CD14-positive monocyte (primary cell): ENCODE measurements at regions not wholly inside any gene's neighbourhood (a gene's known extent, or its start where the extent isn't known, plus 50 kb on each side); places are given as distances from the start of the nearest gene placed in this dataset.

Experiments
- DNase-seq, 3 donors: peaks; one replicate each; pipeline ENCODE4 v3.0.0-alpha.2; 2011 to 2022
- H2AFZ ChIP-seq: 2 replicates; pipeline ENCODE4 v1.6.0; 2012; ENCODE audit warnings: mild to moderate bottlenecking, low read depth, low read length, inconsistent platforms; ENCODE audit not compliant: insufficient read depth, poor library complexity, severe bottlenecking
- H3K27ac ChIP-seq, 2 donors: 1 replicate in 1 of 2; 2 replicates in 1 of 2; pipeline ENCODE4 v1.5.1; 2012 to 2013; ENCODE audit warnings: low read length in 2 of 2, control low read depth in 1 of 2, inconsistent platforms in 1 of 2, low read depth in 1 of 2, mild to moderate bottlenecking in 1 of 2
- H3K27me3 ChIP-seq, 2 donors: one replicate each; pipeline versions ENCODE4 v1.6.0 to v1.6.1; 2011 to 2013; ENCODE audit warnings: low read length in 2 of 2; ENCODE audit not compliant: control insufficient read depth in 2 of 2, insufficient read depth in 2 of 2
- H3K36me3 ChIP-seq, 2 donors: replicated peaks in 1 of 2; 1 replicate in 1 of 2; 2 replicates in 1 of 2; pipeline versions ENCODE4 v1.5.1 to v1.6.1; 2012 to 2013; ENCODE audit warnings: low read length in 2 of 2, control low read depth in 1 of 2, inconsistent platforms in 1 of 2, mild to moderate bottlenecking in 1 of 2; ENCODE audit not compliant: insufficient read depth in 2 of 2, control insufficient read depth in 1 of 2
- H3K4me1 ChIP-seq, 2 donors: 1 replicate in 1 of 2; 2 replicates in 1 of 2; pipeline versions ENCODE4 v1.5.1 to v1.6.1; 2012 to 2013; ENCODE audit warnings: low read length in 2 of 2, control low read depth in 1 of 2, inconsistent platforms in 1 of 2, mild to moderate bottlenecking in 1 of 2, moderate library complexity in 1 of 2; ENCODE audit not compliant: insufficient read depth in 2 of 2, control insufficient read depth in 1 of 2
- H3K4me2 ChIP-seq: replicated peaks from 2 replicates; pipeline ENCODE3; 2012; ENCODE audit warnings: low read length, moderate library complexity, mild to moderate bottlenecking; ENCODE audit not compliant: poor library complexity, severe bottlenecking; ENCODE audit errors: extremely low read depth
- H3K4me3 ChIP-seq, 3 experiments: fragments of 200-600 bp in 1 of 3; sonication (generic) in 1 of 3; replicated peaks in 1 of 3; 1 replicate in 2 of 3; 2 replicates in 1 of 3; pipeline ENCODE4 v1.5.1; 2011 to 2013; ENCODE audit warnings: low read length in 3 of 3, mild to moderate bottlenecking in 3 of 3, control low read depth in 2 of 3, low read depth in 2 of 3, inconsistent platforms in 1 of 3, moderate library complexity in 1 of 3
- H3K79me2 ChIP-seq: 2 replicates; pipeline ENCODE4 v1.6.0; 2012; ENCODE audit warnings: mild to moderate bottlenecking, control low read depth, inconsistent platforms, low read length, moderate library complexity; ENCODE audit not compliant: insufficient read depth
- H3K9ac ChIP-seq: 2 replicates; pipeline ENCODE4 v1.6.0; 2017; ENCODE audit warnings: low read length, mild to moderate bottlenecking; ENCODE audit not compliant: insufficient read depth, poor library complexity, severe bottlenecking
- H3K9me3 ChIP-seq, 2 donors: replicated peaks in 1 of 2; 1 replicate in 1 of 2; 2 replicates in 1 of 2; pipeline versions ENCODE4 v1.5.1 to v1.6.1; 2012 to 2013; ENCODE audit warnings: low read length in 2 of 2, control low read depth in 1 of 2; ENCODE audit not compliant: control insufficient read depth in 1 of 2, insufficient read depth in 1 of 2
- H4K20me1 ChIP-seq: 2 replicates; pipeline ENCODE4 v1.6.0; 2012; ENCODE audit warnings: mild to moderate bottlenecking, low read length, control low read depth, moderate library complexity; ENCODE audit not compliant: insufficient read depth
- H3K27ac Mint-ChIP-seq, 7 donors: one replicate each; pipeline ENCODE4 v1.8.0; 2020; ENCODE audit warnings: mild to moderate bottlenecking in 7 of 7, mixed read lengths in 7 of 7, moderate library complexity in 6 of 7, inconsistent platforms in 2 of 7
- H3K27me3 Mint-ChIP-seq, 3 donors: one replicate each; pipeline ENCODE4 v1.8.0; 2021 to 2022; ENCODE audit warnings: low read depth in 3 of 3, mild to moderate bottlenecking in 3 of 3, mixed read lengths in 3 of 3, moderate library complexity in 3 of 3, inconsistent platforms in 1 of 3
- H3K36me3 Mint-ChIP-seq, 2 donors: one replicate each; pipeline ENCODE4 v1.8.0; 2020; ENCODE audit warnings: mixed read lengths in 2 of 2, inconsistent platforms in 1 of 2, mild to moderate bottlenecking in 1 of 2
- H3K4me1 Mint-ChIP-seq: one replicate; pipeline ENCODE4 v1.8.0; 2020; ENCODE audit warnings: mild to moderate bottlenecking, mixed read lengths
- H3K4me3 Mint-ChIP-seq, 2 donors: one replicate each; pipeline ENCODE4 v1.8.0; 2020; ENCODE audit warnings: mild to moderate bottlenecking in 2 of 2, mixed read lengths in 2 of 2, moderate library complexity in 1 of 2
- H3K9me3 Mint-ChIP-seq, 7 donors: one replicate each; pipeline ENCODE4 v1.8.0; 2020 to 2022; ENCODE audit warnings: mixed read lengths in 7 of 7, mild to moderate bottlenecking in 6 of 7, moderate library complexity in 6 of 7, inconsistent platforms in 2 of 7
- CTCF ChIP-seq: fragments of 200-600 bp; IDR thresholded peaks from one replicate; pipeline ENCODE4 v1.8.0; 2022; ENCODE audit warnings: antibody characterized with exemption, mild to moderate bottlenecking
- WGBS: methylation state at CpG from one replicate; pipeline ENCODE4 v1.1.5; 2013; ENCODE audit warnings: missing lambda C conversion rate; ENCODE audit not compliant: insufficient coverage; 5-methylcytosine and 5-hydroxymethylcytosine counted together
- intact Hi-C, 2 donors: fragments of 100-400 bp; cut with micrococcal nuclease; formaldehyde crosslinking; loops; one replicate each; pipeline versions ENCODE4 v1.15.0 to v1.15.1; 2023

- H3K9me3 Mint-ChIP-seq, result peaks cover 0 to 9% (median 4%) of the 10 kb centered on the region in 7 donors
- H3K4me3 ChIP-seq, result no peak overlapping the region
- no peaks in the 10 kb centered on the region for H3K27me3 Mint-ChIP-seq
- DNase-seq, result no peak
- no peak overlapping the region for H3K27ac ChIP-seq
- intact Hi-C loops, result no loop called here
- peaks cover 0 to 3% of the 10 kb centered on the region in 2 donors for H3K9me3 ChIP-seq
- H3K4me3 Mint-ChIP-seq, result no peak overlapping the region
- H3K27me3 ChIP-seq, result no peaks in the 10 kb centered on the region
- H2AFZ ChIP-seq, result no peak overlapping the region
- no peaks in the 10 kb centered on the region for H3K36me3 Mint-ChIP-seq
- H3K4me2 ChIP-seq, result no peak overlapping the region
- no peak overlapping the region for H3K9ac ChIP-seq
- no peak for TF ChIP-seq CTCF
- H3K36me3 ChIP-seq, result no peaks in the 10 kb centered on the region
- H3K79me2 ChIP-seq, result no peaks in the 10 kb centered on the region
- no peaks in the 10 kb centered on the region for H4K20me1 ChIP-seq
- no peaks in the 10 kb centered on the region for H3K4me1 Mint-ChIP-seq
- 93% methylated on average over 12 of the region's 18 CpGs for WGBS
- H3K27ac Mint-ChIP-seq, result no peak overlapping the region
- no peaks in the 10 kb centered on the region for H3K4me1 ChIP-seq
These were observed 368.0 kb downstream of the FAT4 start for GRCh38 chr4:125682730-125683129.

- H3K36me3 ChIP-seq, result no peaks in the 10 kb centered on the region
These were observed 374.1 kb downstream of the FAT4 start for GRCh38 chr4:125688841-125689240.

More at GRCh38 chr4:125688841-125689240, 374.1 kb downstream of the FAT4 start:
- no peaks in the 10 kb centered on the region for H3K79me2 ChIP-seq
- DNase-seq, result no peak
- intact Hi-C loops, result no loop called here
- no peaks in the 10 kb centered on the region for H3K9me3 ChIP-seq
- H3K27ac ChIP-seq, result no peak overlapping the region
- no peaks in the 10 kb centered on the region for H4K20me1 ChIP-seq
- WGBS, result no CpG with 5 or more reads among the region's 3 CpGs
- Mint-ChIP-seq H3K9me3 (peaks cover 0 to 9% (median 0%) of the 10 kb centered on the region in 7 donors), H3K4me3 (no peak overlapping the region), H3K27ac (no peak overlapping the region), H3K27me3 (peaks cover 0 to 1% (median 0%) of the 10 kb centered on the region in 3 donors), H3K4me1 (no peaks in the 10 kb centered on the region), H3K36me3 (no peaks in the 10 kb centered on the region)
- H3K4me3 ChIP-seq, result no peak overlapping the region
- H2AFZ ChIP-seq, result no peak overlapping the region
- H3K9ac ChIP-seq, result no peak overlapping the region
- no peaks in the 10 kb centered on the region for H3K27me3 ChIP-seq
- H3K4me2 ChIP-seq, result no peak overlapping the region
- TF ChIP-seq CTCF, result no peak
- H3K4me1 ChIP-seq, result no peaks in the 10 kb centered on the region
